ENCODE measurements at regions not wholly inside any gene's neighbourhood (a gene's known extent, or its start where the extent isn't known, plus 50 kb on each side); places are given as distances from the start of the nearest gene placed in this dataset.

GRCh38 chr15:95446854-95447253, 883.6 kb upstream of the NR2F2 start:
- Histone ChIP-seq H3K27me3 (ENCODE audit: insufficient read depth, low read length, poor library complexity) (peaks cover 28% of the 10 kb centered on the region), H3K9me3 (ENCODE audit: insufficient read depth, low read length, severe bottlenecking) (no peaks in the 10 kb centered on the region), H3K4me3 (ENCODE audit: low read depth in 1 of 2, low read length in 2 of 2) (no peak overlapping the region), H3K4me2 (ENCODE audit: insufficient read depth, low read length) (no peak overlapping the region), H3K27ac (ENCODE audit: low read length) (no peak overlapping the region), H3K36me3 (ENCODE audit: insufficient read depth, low read length) (no peaks in the 10 kb centered on the region), H3K4me1 (ENCODE audit: insufficient read depth, low read length) (peaks cover 4% of the 10 kb centered on the region; the same call in 1 of the 2 replicates), H4K20me1 (ENCODE audit: insufficient read depth, low read length) (no peaks in the 10 kb centered on the region), H3K9ac (ENCODE audit: low read depth, low read length) (no peak overlapping the region), H2AFZ (ENCODE audit: low read depth, low read length) (no peak overlapping the region), H3K79me2 (ENCODE audit: insufficient read depth, low read length) (no peaks in the 10 kb centered on the region)
- DNase-seq = peak; percentile 47
- no peak for TF ChIP-seq EZH2 (IDR thresholded peaks at IDR 0.05; ENCODE audit: borderline replicate concordance, low read depth, low read length, severe bottlenecking)
- TF ChIP-seq, protein P1, sequence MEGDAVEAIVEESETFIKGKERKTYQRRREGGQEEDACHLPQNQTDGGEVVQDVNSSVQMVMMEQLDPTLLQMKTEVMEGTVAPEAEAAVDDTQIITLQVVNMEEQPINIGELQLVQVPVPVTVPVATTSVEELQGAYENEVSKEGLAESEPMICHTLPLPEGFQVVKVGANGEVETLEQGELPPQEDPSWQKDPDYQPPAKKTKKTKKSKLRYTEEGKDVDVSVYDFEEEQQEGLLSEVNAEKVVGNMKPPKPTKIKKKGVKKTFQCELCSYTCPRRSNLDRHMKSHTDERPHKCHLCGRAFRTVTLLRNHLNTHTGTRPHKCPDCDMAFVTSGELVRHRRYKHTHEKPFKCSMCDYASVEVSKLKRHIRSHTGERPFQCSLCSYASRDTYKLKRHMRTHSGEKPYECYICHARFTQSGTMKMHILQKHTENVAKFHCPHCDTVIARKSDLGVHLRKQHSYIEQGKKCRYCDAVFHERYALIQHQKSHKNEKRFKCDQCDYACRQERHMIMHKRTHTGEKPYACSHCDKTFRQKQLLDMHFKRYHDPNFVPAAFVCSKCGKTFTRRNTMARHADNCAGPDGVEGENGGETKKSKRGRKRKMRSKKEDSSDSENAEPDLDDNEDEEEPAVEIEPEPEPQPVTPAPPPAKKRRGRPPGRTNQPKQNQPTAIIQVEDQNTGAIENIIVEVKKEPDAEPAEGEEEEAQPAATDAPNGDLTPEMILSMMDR (IDR thresholded peaks at IDR 0.05; ENCODE audit: borderline replicate concordance, extremely low read depth, low read length, poor library complexity, severe bottlenecking) = no peak
- peak; percentile 99 for ATAC-seq (ENCODE audit: insufficient read depth, low read depth)

GRCh38 chr15:95447486-95447885, 883.0 kb upstream of the NR2F2 start:
- Histone ChIP-seq H3K79me2 (ENCODE audit: insufficient read depth, low read length) (no peaks in the 10 kb centered on the region), H3K27me3 (ENCODE audit: insufficient read depth, low read length, poor library complexity) (peaks cover 22% of the 10 kb centered on the region), H3K4me3 (ENCODE audit: low read depth in 1 of 2, low read length in 2 of 2) (no peak overlapping the region), H3K4me1 (ENCODE audit: insufficient read depth, low read length) (peaks cover 4% of the 10 kb centered on the region; the same call in 1 of the 2 replicates), H3K36me3 (ENCODE audit: insufficient read depth, low read length) (no peaks in the 10 kb centered on the region), H3K4me2 (ENCODE audit: insufficient read depth, low read length) (no peak overlapping the region), H2AFZ (ENCODE audit: low read depth, low read length) (no peak overlapping the region), H3K9ac (ENCODE audit: low read depth, low read length) (no peak overlapping the region), H3K9me3 (ENCODE audit: insufficient read depth, low read length, severe bottlenecking) (no peaks in the 10 kb centered on the region), H3K27ac (ENCODE audit: low read length) (no peak overlapping the region), H4K20me1 (ENCODE audit: insufficient read depth, low read length) (no peaks in the 10 kb centered on the region)
- TF ChIP-seq EZH2 (IDR thresholded peaks at IDR 0.05; ENCODE audit: borderline replicate concordance, low read depth, low read length, severe bottlenecking) = no peak
- TF ChIP-seq, protein P1 (IDR thresholded peaks at IDR 0.05; ENCODE audit: borderline replicate concordance, extremely low read depth, low read length, poor library complexity, severe bottlenecking) = no peak
- ATAC-seq (ENCODE audit: insufficient read depth, low read depth) = no peak
- no peak for DNase-seq

DNA sequence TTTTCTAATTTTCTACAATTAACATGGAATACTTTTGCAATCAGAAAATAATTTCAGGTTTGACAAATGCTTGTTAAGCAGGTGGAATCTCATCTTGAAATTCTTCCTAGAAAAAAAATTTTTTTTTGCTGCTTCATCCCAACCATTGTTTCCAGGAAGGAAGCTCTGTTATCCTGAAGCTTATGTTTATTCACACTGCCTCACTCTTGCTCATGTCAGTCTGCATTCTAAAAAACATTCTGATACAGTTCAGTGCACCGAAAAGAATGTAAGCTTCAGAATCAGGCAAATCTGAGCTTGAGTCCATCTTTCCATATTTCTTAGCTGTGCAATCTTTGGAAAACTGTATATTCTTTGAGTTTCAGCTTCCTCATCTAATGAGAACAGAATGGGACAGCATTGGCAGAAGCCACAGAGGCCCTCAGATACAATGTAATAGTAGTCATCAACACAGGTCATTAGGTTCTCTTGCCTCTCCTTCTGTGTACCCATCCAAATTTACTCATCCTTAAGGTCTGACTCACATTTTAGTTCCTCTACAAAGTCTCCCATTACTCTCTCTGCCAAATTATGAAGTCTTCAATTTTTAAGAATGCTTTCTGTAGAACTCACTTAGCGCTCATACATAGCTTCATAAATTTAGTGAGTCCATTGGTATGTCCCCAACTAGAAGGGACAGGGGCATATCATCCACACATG, 881.8 kb upstream of the NR2F2 start:
- Histone ChIP-seq H3K9me3 (ENCODE audit: insufficient read depth, low read length, severe bottlenecking) (no peaks in the 10 kb centered on the region), H3K27me3 (ENCODE audit: insufficient read depth, low read length, poor library complexity) (peaks cover 14% of the 10 kb centered on the region), H3K79me2 (ENCODE audit: insufficient read depth, low read length) (no peaks in the 10 kb centered on the region), H3K9ac (ENCODE audit: low read depth, low read length) (no peak overlapping the region), H3K4me3 (ENCODE audit: low read depth in 1 of 2, low read length in 2 of 2) (no peak overlapping the region), H4K20me1 (ENCODE audit: insufficient read depth, low read length) (no peaks in the 10 kb centered on the region), H3K4me2 (ENCODE audit: insufficient read depth, low read length) (no peak overlapping the region), H3K4me1 (ENCODE audit: insufficient read depth, low read length) (peaks cover 4% of the 10 kb centered on the region; the same call in 1 of the 2 replicates), H3K36me3 (ENCODE audit: insufficient read depth, low read length) (no peaks in the 10 kb centered on the region), H2AFZ (ENCODE audit: low read depth, low read length) (no peak overlapping the region), H3K27ac (ENCODE audit: low read length) (no peak overlapping the region)
- DNase-seq (no peak), ATAC-seq (ENCODE audit: insufficient read depth, low read depth) (no peak)
- TF ChIP-seq EZH2 (IDR thresholded peaks at IDR 0.05; ENCODE audit: borderline replicate concordance, low read depth, low read length, severe bottlenecking) = no peak
- TF ChIP-seq, protein P1 (IDR thresholded peaks at IDR 0.05; ENCODE audit: borderline replicate concordance, extremely low read depth, low read length, poor library complexity, severe bottlenecking) = no peak
